SK-N-SH (cell line): ENCODE measurements at regions not wholly inside any gene's neighbourhood (a gene's known extent, or its start where the extent isn't known, plus 50 kb on each side); places are given as distances from the start of the nearest gene placed in this dataset.

Source experiments
- CTCF ChIA-PET: fragments of 300-600, 350-600 bp; formaldehyde crosslinking; extraction: SDS; loops from one replicate; lab custom pipeline; 2021; lab: Yijun Ruan, JAX
- POLR2A ChIA-PET: fragments of 350-600 bp; sonication (Branson Sonifier 250); formaldehyde crosslinking; extraction: SDS; loops from one replicate; lab custom pipeline; 2020; ENCODE audit warnings: antibody characterized with exemption, inconsistent platforms; lab: Yijun Ruan, JAX
- DNase-seq: peaks from one replicate; pipeline ENCODE4 v3.0.0; 2012
- H2AFZ ChIP-seq: fragments of 200-600 bp; sonication (generic); 2 replicates; pipeline ENCODE4 v1.8.1; 2016; ENCODE audit warnings: antibody characterized with exemption, mild to moderate bottlenecking, low read depth
- H3F3A ChIP-seq: fragments of 200-600 bp; sonication (generic); replicated peaks from 2 replicates; pipeline ENCODE3; 2016; ENCODE audit warnings: antibody characterized with exemption, mild to moderate bottlenecking; ENCODE audit not compliant: insufficient read depth
- H3K27ac ChIP-seq, 2 experiments: fragments of 200-500 bp in 1 of 2; fragments of 200-600 bp in 1 of 2; sonication (Bioruptor generic) in 1 of 2; sonication (generic), shearing (Covaris generic) in 1 of 2; 2 replicates each; pipeline versions ENCODE4 v1.5.1 to v1.6.1; 2014 to 2016; ENCODE audit warnings: low read depth in 2 of 2, inconsistent platforms in 1 of 2, low read length in 1 of 2, mild to moderate bottlenecking in 1 of 2, mixed read lengths in 1 of 2
- H3K27me3 ChIP-seq: fragments of 200-600 bp; sonication (generic), shearing (Covaris generic); 2 replicates; pipeline ENCODE4 v1.6.1; 2016; ENCODE audit warnings: mixed run types; ENCODE audit not compliant: insufficient read depth
- H3K36me3 ChIP-seq, 2 experiments: fragments of 200-500 bp in 1 of 2; fragments of 200-600 bp in 1 of 2; sonication (Bioruptor generic) in 1 of 2; sonication (generic) in 1 of 2; replicated peaks in 1 of 2; 2 replicates each; pipeline versions ENCODE3 to v1.5.1; 2014 to 2016; ENCODE audit warnings: low read length in 1 of 2, mild to moderate bottlenecking in 1 of 2; ENCODE audit not compliant: insufficient read depth in 2 of 2, control insufficient read depth in 1 of 2
- H3K4me1 ChIP-seq, 2 experiments: fragments of 200-500 bp in 1 of 2; fragments of 200-600 bp in 1 of 2; sonication (Bioruptor generic) in 1 of 2; sonication (generic), shearing (Covaris generic) in 1 of 2; 2 replicates each; pipeline versions ENCODE4 v1.5.1 to v1.6.1; 2014 to 2016; ENCODE audit warnings: low read depth in 1 of 2, low read length in 1 of 2, mixed run types in 1 of 2; ENCODE audit not compliant: insufficient read depth in 2 of 2, control insufficient read depth in 1 of 2
- H3K4me2 ChIP-seq: fragments of 200-600 bp; sonication (generic), shearing (Covaris generic); 2 replicates; pipeline ENCODE4 v1.6.1; 2017; ENCODE audit warnings: mixed run types
- H3K4me3 ChIP-seq, 2 experiments: fragments of 200-500 bp in 1 of 2; fragments of 200-600 bp in 1 of 2; sonication (Bioruptor generic) in 1 of 2; sonication (generic), shearing (Covaris generic) in 1 of 2; 2 replicates each; pipeline versions ENCODE4 v1.5.1 to v1.8.1; 2014 to 2016; ENCODE audit warnings: low read depth in 2 of 2, inconsistent platforms in 1 of 2, low read length in 1 of 2, mild to moderate bottlenecking in 1 of 2, mixed read lengths in 1 of 2, moderate library complexity in 1 of 2
- H3K79me2 ChIP-seq: fragments of 200-600 bp; sonication (generic); 2 replicates; pipeline ENCODE4 v1.8.1; 2017; ENCODE audit warnings: mild to moderate bottlenecking; ENCODE audit not compliant: insufficient read depth
- H3K9ac ChIP-seq: fragments of 200-600 bp; sonication (generic); 2 replicates; pipeline ENCODE4 v1.6.1; 2017; ENCODE audit warnings: mixed run types
- H3K9me2 ChIP-seq: fragments of 200-600 bp; sonication (generic); 2 replicates; pipeline ENCODE4 v1.6.1; 2017; ENCODE audit warnings: mixed run types
- H3K9me3 ChIP-seq: fragments of 200-600 bp; sonication (generic); 2 replicates; pipeline ENCODE4 v1.6.1; 2017; ENCODE audit warnings: mixed run types, mild to moderate bottlenecking, moderate library complexity
- H4K20me1 ChIP-seq: fragments of 200-600 bp; sonication (generic); 2 replicates; pipeline ENCODE4 v1.6.1; 2017; ENCODE audit warnings: mild to moderate bottlenecking, mixed run types; ENCODE audit not compliant: insufficient read depth
- CHD2 ChIP-seq: fragments of 150-350 bp; IDR thresholded peaks from 2 replicates; pipeline ENCODE4 v1.6.1; 2018; ENCODE audit warnings: low read length; ENCODE audit not compliant: partially characterized antibody
- FOSL2 ChIP-seq: IDR thresholded peaks from 2 replicates; pipeline ENCODE4 v1.4.0; 2012; ENCODE audit warnings: low read depth, mild to moderate bottlenecking, moderate library complexity, borderline replicate concordance
- FOXM1 ChIP-seq: IDR thresholded peaks from 2 replicates; pipeline ENCODE4 v1.4.0; 2012; ENCODE audit warnings: low read depth, mild to moderate bottlenecking
- GATA2 ChIP-seq: sonication (generic); formaldehyde crosslinking; IDR thresholded peaks from 2 replicates; pipeline ENCODE4 v1.5.0; 2020; ENCODE audit warnings: mild to moderate bottlenecking, missing genetic modification reagents
- IRF3 ChIP-seq: fragments of 150-350 bp; IDR thresholded peaks from 2 replicates; pipeline ENCODE4 v1.6.1; 2016; ENCODE audit warnings: mild to moderate bottlenecking, low read depth, low read length
- JUND ChIP-seq: IDR thresholded peaks from 2 replicates; pipeline ENCODE4 v1.4.0; 2012
- MEF2A ChIP-seq: IDR thresholded peaks from 2 replicates; pipeline ENCODE4 v1.4.0; 2012; ENCODE audit warnings: low read depth, borderline replicate concordance
- NRF1 ChIP-seq: IDR thresholded peaks from 2 replicates; pipeline ENCODE4 v1.6.1; 2012; ENCODE audit warnings: low read depth, mild to moderate bottlenecking, low read length
- PBX3 ChIP-seq: IDR thresholded peaks from 2 replicates; pipeline ENCODE4; 2012
- RAD21 ChIP-seq: IDR thresholded peaks from 2 replicates; pipeline ENCODE4 v1.6.1; 2012; ENCODE audit warnings: mild to moderate bottlenecking, low read length
- RCOR1 ChIP-seq: fragments of 150-350 bp; IDR thresholded peaks from 2 replicates; pipeline ENCODE4 v1.6.1; 2017; ENCODE audit warnings: antibody characterized with exemption, low read length
- SIN3A ChIP-seq: IDR thresholded peaks from 2 replicates; pipeline ENCODE4 v1.6.1; 2012; ENCODE audit warnings: low read depth, mild to moderate bottlenecking, low read length, moderate library complexity, borderline replicate concordance
- TAF1 ChIP-seq: IDR thresholded peaks from 2 replicates; pipeline ENCODE4 v1.6.1; 2012; ENCODE audit warnings: low read depth, mild to moderate bottlenecking, low read length, moderate library complexity, borderline replicate concordance
- TCF12 ChIP-seq: IDR thresholded peaks from 2 replicates; pipeline ENCODE4 v1.4.0; 2012
- USF1 ChIP-seq: IDR thresholded peaks from 2 replicates; pipeline ENCODE4 v1.4.0; 2012; ENCODE audit warnings: low read depth, borderline replicate concordance
- ZBTB33 ChIP-seq: IDR thresholded peaks from 2 replicates; pipeline ENCODE4 v1.4.0; 2012; ENCODE audit warnings: low read depth, borderline replicate concordance
- WGBS: methylation state at CpG from one replicate; pipeline ENCODE4 v1.1.6; 2017; ENCODE audit warnings: low lambda C conversion rate; 5-methylcytosine and 5-hydroxymethylcytosine counted together

GRCh38 chr1:209427811-209428210 lies 155.7 kb upstream of the CAMK1G start:
- no peak overlapping the region for H2AFZ ChIP-seq
- 85% methylated on average over 9 of the region's 9 CpGs for WGBS
- no peak overlapping the region for H3K4me3 ChIP-seq
- ChIA-PET CTCF (interaction anchor here (0.9 to 1.8 kb wide), 3 partner anchors 7 to 226 kb away, joined by 3 to 7 read pairs (median 4); no protein-coding TSS in a partner anchor), POLR2A (no interaction called here)
- H3K27me3 ChIP-seq = no peaks in the 10 kb centered on the region
- H3K9me2 ChIP-seq = no peaks in the 10 kb centered on the region
- H3K36me3 ChIP-seq = no peaks in the 10 kb centered on the region
- no peak for TF ChIP-seq TCF12
- TF ChIP-seq, all 33 proteins: peak for 0
- Histone ChIP-seq H3K4me1 (no peaks in the 10 kb centered on the region), H3K9me3 (no peaks in the 10 kb centered on the region), H3F3A (no peaks in the 10 kb centered on the region), H4K20me1 (no peaks in the 10 kb centered on the region), H3K79me2 (no peaks in the 10 kb centered on the region), H3K4me2 (no peak overlapping the region), H3K9ac (no peak overlapping the region), H3K27ac (no peak overlapping the region)
- DNase-seq = no peak

- Histone ChIP-seq H4K20me1 (no peaks in the 10 kb centered on the region), H3K27me3 (no peaks in the 10 kb centered on the region), H3K27ac (no peak overlapping the region), H2AFZ (no peak overlapping the region), H3K4me2 (no peak overlapping the region), H3K9ac (no peak overlapping the region), H3F3A (no peaks in the 10 kb centered on the region), H3K79me2 (no peaks in the 10 kb centered on the region), H3K9me3 (no peaks in the 10 kb centered on the region), H3K4me3 (no peak overlapping the region), H3K36me3 (no peaks in the 10 kb centered on the region), H3K9me2 (no peaks in the 10 kb centered on the region), H3K4me1 (no peaks in the 10 kb centered on the region)
- TF ChIP-seq SIN3A (no peak), MEF2A (no peak), TAF1 (no peak), FOXM1 (no peak), ZBTB33 (no peak), GATA2 (no peak), USF1 (no peak), RAD21 (no peak)
- no peak for DNase-seq
- POLR2A ChIA-PET = no interaction called here
- CTCF ChIA-PET = interaction anchor here (0.8 to 1.6 kb wide), 4 partner anchors 15 to 227 kb away, joined by 3 to 4 read pairs (median 3); no protein-coding TSS in a partner anchor
- 85% methylated on average over 10 of the region's 10 CpGs for WGBS
Measured at GRCh38 chr1:209428241-209428921, 155.1 kb upstream of the CAMK1G start.

GRCh38 chr1:209429611-209430010 lies 153.9 kb upstream of the CAMK1G start:
- ChIA-PET CTCF (interaction anchor here (1.0 to 1.3 kb wide), 2 partner anchors 14 to 75 kb away, joined by 3 read pairs; no protein-coding TSS in a partner anchor), POLR2A (no interaction called here)
- Histone ChIP-seq H3K36me3 (no peaks in the 10 kb centered on the region), H4K20me1 (no peaks in the 10 kb centered on the region), H3K9ac (no peak overlapping the region), H3K9me2 (no peaks in the 10 kb centered on the region), H3K27me3 (no peaks in the 10 kb centered on the region), H3K27ac (no peak overlapping the region), H3K4me3 (no peak overlapping the region), H3K9me3 (no peaks in the 10 kb centered on the region), H3F3A (no peaks in the 10 kb centered on the region), H3K79me2 (no peaks in the 10 kb centered on the region), H3K4me2 (no peak overlapping the region), H2AFZ (no peak overlapping the region), H3K4me1 (peaks cover 2 to 7% of the 10 kb centered on the region in 2 experiments; a peak in 3 of 4 replicates)
- no peak for DNase-seq
- TF ChIP-seq RCOR1 (no peak), RAD21 (no peak), FOSL2 (no peak), NRF1 (no peak), PBX3 (no peak), GATA2 (no peak), TAF1 (no peak), CHD2 (no peak), IRF3 (no peak), JUND (no peak)
